Hepatocyte (in vitro differentiated cells): ENCODE measurements at regions not wholly inside any gene's neighbourhood (a gene's known extent, or its start where the extent isn't known, plus 50 kb on each side); places are given as distances from the start of the nearest gene placed in this dataset.

ENCODE experiments used
- DNase-seq: peaks from one replicate; pipeline ENCODE4 v3.0.0-alpha.2; 2016; ENCODE audit warnings: low spot score
- H2AFZ ChIP-seq: fragments of 200-600 bp; sonication (generic); 2 replicates; pipeline ENCODE4 v1.6.0; 2016; ENCODE audit warnings: antibody characterized with exemption, mild to moderate bottlenecking
- H3K27ac ChIP-seq: fragments of 200-600 bp; sonication (generic); 2 replicates; pipeline ENCODE4 v1.5.1; 2016; ENCODE audit warnings: mild to moderate bottlenecking
- H3K27me3 ChIP-seq: fragments of 200-600 bp; sonication (generic); 2 replicates; pipeline ENCODE4 v1.6.1; 2016
- H3K36me3 ChIP-seq: fragments of 200-600 bp; sonication (generic); replicated peaks from 2 replicates; pipeline ENCODE4 v1.5.1; 2016; ENCODE audit warnings: low read depth; ENCODE audit not compliant: insufficient read depth
- H3K4me1 ChIP-seq: fragments of 200-600 bp; sonication (generic); 2 replicates; pipeline ENCODE4 v1.5.1; 2016; ENCODE audit warnings: mild to moderate bottlenecking, moderate library complexity; ENCODE audit not compliant: insufficient read depth
- H3K4me2 ChIP-seq: fragments of 200-600 bp; sonication (generic); 2 replicates; pipeline ENCODE4 v1.6.0; 2016
- H3K4me3 ChIP-seq: fragments of 200-600 bp; sonication (generic); 2 replicates; pipeline ENCODE4 v1.5.1; 2016; ENCODE audit warnings: mild to moderate bottlenecking
- H3K79me2 ChIP-seq: fragments of 200-600 bp; sonication (generic); 2 replicates; pipeline ENCODE4 v1.6.0; 2017; ENCODE audit warnings: mild to moderate bottlenecking
- H3K9me2 ChIP-seq: fragments of 200-600 bp; sonication (generic); replicated peaks from 2 replicates; pipeline ENCODE4 v1.6.0; 2017; ENCODE audit warnings: mild to moderate bottlenecking; ENCODE audit not compliant: insufficient read depth
- H3K9me3 ChIP-seq: fragments of 200-600 bp; sonication (generic); 2 replicates; pipeline ENCODE4 v1.5.1; 2016; ENCODE audit warnings: low read depth, mild to moderate bottlenecking
- H4K20me1 ChIP-seq: fragments of 200-600 bp; sonication (generic); 2 replicates; pipeline ENCODE4 v1.6.0; 2016; ENCODE audit warnings: mild to moderate bottlenecking; ENCODE audit not compliant: insufficient read depth, poor library complexity, severe bottlenecking
- EZH2 ChIP-seq: fragments of 200-600 bp; sonication (generic); IDR thresholded peaks from 2 replicates; pipeline ENCODE4 v1.6.1; 2016; ENCODE audit warnings: antibody characterized with exemption, mild to moderate bottlenecking, borderline replicate concordance
- EZH2phosphoT487 ChIP-seq: fragments of 200-600 bp; sonication (generic); IDR thresholded peaks from one replicate; pipeline ENCODE4 v1.6.1; 2018; ENCODE audit warnings: antibody characterized with exemption, mild to moderate bottlenecking, low read depth, moderate library complexity; ENCODE audit not compliant: unreplicated experiment, severe bottlenecking
- WGBS: methylation state at CpG from one replicate; pipeline ENCODE4 v1.1.6; 2016; ENCODE audit warnings: low lambda C conversion rate; ENCODE audit errors: missing lambda C conversion rate; 5-methylcytosine and 5-hydroxymethylcytosine counted together
- TF ChIP-seq, protein P1 (sequence below): fragments of 200-600 bp; sonication (generic); IDR thresholded peaks from 2 replicates; pipeline ENCODE4 v1.5.1; 2016; ENCODE audit warnings: antibody characterized with exemption, mild to moderate bottlenecking; ENCODE audit not compliant: poor library complexity

DNA sequence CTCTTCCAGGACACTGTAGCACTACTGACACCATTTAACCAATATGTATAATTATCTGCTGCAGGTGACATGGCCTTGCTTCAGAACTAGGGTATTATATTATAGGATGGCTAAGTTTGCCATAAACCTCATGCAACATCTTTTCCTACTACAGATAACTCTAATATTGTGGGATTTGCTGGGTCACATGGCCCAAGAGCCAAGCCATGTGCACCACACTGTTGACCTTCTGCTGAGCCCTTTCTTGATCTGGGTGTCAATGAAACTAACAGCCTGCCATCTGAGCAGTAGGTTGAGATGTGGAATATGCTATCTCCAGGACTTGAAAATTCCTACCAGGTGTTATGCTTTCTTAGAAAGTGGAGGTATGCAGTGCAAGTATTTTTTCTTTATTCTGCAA, 2291.1 kb downstream of the MRPL39 start:
- Histone ChIP-seq H3K27ac (no peak overlapping the region), H3K4me3 (no peak overlapping the region), H4K20me1 (no peaks in the 10 kb centered on the region), H3K4me2 (no peak overlapping the region), H3K36me3 (no peaks in the 10 kb centered on the region), H3K4me1 (no peaks in the 10 kb centered on the region), H3K27me3 (no peaks in the 10 kb centered on the region), H2AFZ (no peak overlapping the region), H3K9me3 (no peaks in the 10 kb centered on the region), H3K79me2 (no peaks in the 10 kb centered on the region), H3K9me2 (no peaks in the 10 kb centered on the region)
- TF ChIP-seq, protein P1, sequence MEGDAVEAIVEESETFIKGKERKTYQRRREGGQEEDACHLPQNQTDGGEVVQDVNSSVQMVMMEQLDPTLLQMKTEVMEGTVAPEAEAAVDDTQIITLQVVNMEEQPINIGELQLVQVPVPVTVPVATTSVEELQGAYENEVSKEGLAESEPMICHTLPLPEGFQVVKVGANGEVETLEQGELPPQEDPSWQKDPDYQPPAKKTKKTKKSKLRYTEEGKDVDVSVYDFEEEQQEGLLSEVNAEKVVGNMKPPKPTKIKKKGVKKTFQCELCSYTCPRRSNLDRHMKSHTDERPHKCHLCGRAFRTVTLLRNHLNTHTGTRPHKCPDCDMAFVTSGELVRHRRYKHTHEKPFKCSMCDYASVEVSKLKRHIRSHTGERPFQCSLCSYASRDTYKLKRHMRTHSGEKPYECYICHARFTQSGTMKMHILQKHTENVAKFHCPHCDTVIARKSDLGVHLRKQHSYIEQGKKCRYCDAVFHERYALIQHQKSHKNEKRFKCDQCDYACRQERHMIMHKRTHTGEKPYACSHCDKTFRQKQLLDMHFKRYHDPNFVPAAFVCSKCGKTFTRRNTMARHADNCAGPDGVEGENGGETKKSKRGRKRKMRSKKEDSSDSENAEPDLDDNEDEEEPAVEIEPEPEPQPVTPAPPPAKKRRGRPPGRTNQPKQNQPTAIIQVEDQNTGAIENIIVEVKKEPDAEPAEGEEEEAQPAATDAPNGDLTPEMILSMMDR = no peak
- no peak for TF ChIP-seq EZH2phosphoT487
- TF ChIP-seq EZH2 = no peak
- no peak for DNase-seq

DNA sequence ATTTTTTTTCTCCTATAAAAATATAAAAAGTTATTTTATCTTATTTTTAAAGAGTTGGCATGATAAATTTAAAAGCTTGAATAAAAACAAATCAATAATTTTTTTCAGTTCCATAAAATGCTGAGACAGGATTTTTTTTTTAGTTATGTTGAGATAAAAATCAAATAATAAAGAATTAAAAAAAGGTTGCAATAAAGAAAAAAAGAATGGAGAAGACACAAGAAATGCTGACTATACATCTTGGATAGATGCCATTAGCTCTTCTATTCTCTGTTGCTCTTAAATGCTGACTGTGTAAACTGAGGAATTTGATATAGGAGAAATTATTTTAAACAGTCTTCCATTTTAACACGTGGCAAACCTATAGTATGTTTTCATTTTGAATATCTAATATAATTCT, 2298.5 kb downstream of the MRPL39 start:
- Histone ChIP-seq H3K4me2 (no peak overlapping the region), H3K79me2 (no peaks in the 10 kb centered on the region), H3K4me1 (no peaks in the 10 kb centered on the region), H3K27ac (no peak overlapping the region), H3K9me3 (no peaks in the 10 kb centered on the region), H3K4me3 (no peak overlapping the region), H4K20me1 (no peaks in the 10 kb centered on the region), H2AFZ (no peak overlapping the region), H3K36me3 (no peaks in the 10 kb centered on the region), H3K27me3 (no peaks in the 10 kb centered on the region), H3K9me2 (no peaks in the 10 kb centered on the region)
- DNase-seq = no peak
- TF ChIP-seq, protein P1 = no peak
- no peak for TF ChIP-seq EZH2phosphoT487
- no peak for TF ChIP-seq EZH2
- WGBS = 47% methylated on average over 1 of the region's 1 CpG

- H2AFZ ChIP-seq = no peak overlapping the region
- 80% methylated on average over 1 of the region's 1 CpG for WGBS
- H3K27ac ChIP-seq = no peak overlapping the region
- H3K4me3 ChIP-seq = no peak overlapping the region
- H3K27me3 ChIP-seq = no peaks in the 10 kb centered on the region
- H3K36me3 ChIP-seq = no peaks in the 10 kb centered on the region
- H3K4me2 ChIP-seq = no peak overlapping the region
- no peaks in the 10 kb centered on the region for H3K9me3 ChIP-seq
- H4K20me1 ChIP-seq = no peaks in the 10 kb centered on the region
- H3K9me2 ChIP-seq = no peaks in the 10 kb centered on the region
- no peaks in the 10 kb centered on the region for H3K79me2 ChIP-seq
- no peaks in the 10 kb centered on the region for H3K4me1 ChIP-seq
- DNase-seq = no peak
- TF ChIP-seq, protein P1 = no peak
- TF ChIP-seq EZH2 (no peak), EZH2phosphoT487 (no peak)
These were observed 2300.2 kb downstream of the MRPL39 start for GRCh38 chr21:23307065-23307464.

- no peaks in the 10 kb centered on the region for H3K27me3 ChIP-seq
- no peak overlapping the region for H3K4me2 ChIP-seq
- no peak overlapping the region for H2AFZ ChIP-seq
- no peak overlapping the region for H3K4me3 ChIP-seq
- H3K36me3 ChIP-seq = no peaks in the 10 kb centered on the region
- no peaks in the 10 kb centered on the region for H3K79me2 ChIP-seq
- TF ChIP-seq EZH2 (no peak), EZH2phosphoT487 (no peak)
- TF ChIP-seq, protein P1 = no peak
- no peaks in the 10 kb centered on the region for H4K20me1 ChIP-seq
- no peaks in the 10 kb centered on the region for H3K9me3 ChIP-seq
- H3K9me2 ChIP-seq = no peaks in the 10 kb centered on the region
- no peaks in the 10 kb centered on the region for H3K4me1 ChIP-seq
- no peak for DNase-seq
- 77% methylated on average over 3 of the region's 3 CpGs for WGBS
- no peak overlapping the region for H3K27ac ChIP-seq
These were observed 2294.1 kb downstream of the NCAM2 start for GRCh38 chr21:23292292-23292691.
